OCI-LY1 (cell line): ENCODE measurements at regions not wholly inside any gene's neighbourhood (a gene's known extent, or its start where the extent isn't known, plus 50 kb on each side); places are given as distances from the start of the nearest gene placed in this dataset.
"Not testable (repeated sequence)": the region's sequence is repeated elsewhere in the genome, so short reads cannot be mapped to it uniquely, and the experiment has no call there.

Experiments used
- EZH2 ChIP-seq: fragments of 200-600 bp; sonication (generic), shearing (Covaris generic); IDR thresholded peaks from 2 replicates; pipeline ENCODE4 v1.8.0; 2017; ENCODE audit warnings: borderline replicate concordance, mixed run types, mild to moderate bottlenecking, antibody characterized with exemption, low read length, moderate library complexity, mixed read lengths
- TF ChIP-seq, protein P1 (sequence below): fragments of 200-600 bp; sonication (generic), shearing (Covaris generic); IDR thresholded peaks from 2 replicates; pipeline ENCODE4 v1.5.1; 2017; ENCODE audit warnings: mild to moderate bottlenecking, antibody characterized with exemption, low read length, moderate library complexity, mixed read lengths

DNA sequence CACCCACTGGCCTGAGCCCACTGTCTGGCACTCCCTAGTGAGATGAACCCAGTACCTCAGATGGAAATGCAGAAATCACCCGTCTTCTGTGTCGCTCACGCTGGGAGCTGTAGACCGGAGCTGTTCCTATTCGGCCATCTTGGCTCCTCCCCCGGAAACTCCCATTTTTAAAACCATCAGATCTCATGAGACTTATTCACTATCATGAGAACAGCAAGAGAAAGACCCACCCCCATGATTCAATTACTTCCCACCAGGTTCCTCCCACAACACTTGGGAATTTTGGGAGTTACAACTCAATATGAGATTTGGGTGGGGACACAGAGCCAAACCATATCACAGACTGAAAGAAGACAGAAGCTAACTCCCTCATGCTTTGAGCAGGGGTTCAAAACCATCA lies 134.5 kb downstream of the SLC39A8 start:
- TF ChIP-seq, protein P1, sequence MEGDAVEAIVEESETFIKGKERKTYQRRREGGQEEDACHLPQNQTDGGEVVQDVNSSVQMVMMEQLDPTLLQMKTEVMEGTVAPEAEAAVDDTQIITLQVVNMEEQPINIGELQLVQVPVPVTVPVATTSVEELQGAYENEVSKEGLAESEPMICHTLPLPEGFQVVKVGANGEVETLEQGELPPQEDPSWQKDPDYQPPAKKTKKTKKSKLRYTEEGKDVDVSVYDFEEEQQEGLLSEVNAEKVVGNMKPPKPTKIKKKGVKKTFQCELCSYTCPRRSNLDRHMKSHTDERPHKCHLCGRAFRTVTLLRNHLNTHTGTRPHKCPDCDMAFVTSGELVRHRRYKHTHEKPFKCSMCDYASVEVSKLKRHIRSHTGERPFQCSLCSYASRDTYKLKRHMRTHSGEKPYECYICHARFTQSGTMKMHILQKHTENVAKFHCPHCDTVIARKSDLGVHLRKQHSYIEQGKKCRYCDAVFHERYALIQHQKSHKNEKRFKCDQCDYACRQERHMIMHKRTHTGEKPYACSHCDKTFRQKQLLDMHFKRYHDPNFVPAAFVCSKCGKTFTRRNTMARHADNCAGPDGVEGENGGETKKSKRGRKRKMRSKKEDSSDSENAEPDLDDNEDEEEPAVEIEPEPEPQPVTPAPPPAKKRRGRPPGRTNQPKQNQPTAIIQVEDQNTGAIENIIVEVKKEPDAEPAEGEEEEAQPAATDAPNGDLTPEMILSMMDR, result not testable (repeated sequence)
- TF ChIP-seq EZH2, result not testable (repeated sequence)
